H1 (cell line): ENCODE measurements at regions not wholly inside any gene's neighbourhood (a gene's known extent, or its start where the extent isn't known, plus 50 kb on each side); places are given as distances from the start of the nearest gene placed in this dataset.

Experiments
- CTCF ChIA-PET: fragments of 300-600 bp; sonication (Branson Sonifier 250); formaldehyde crosslinking; loops from one replicate; lab custom pipeline; 2021; ENCODE audit not compliant: partially characterized antibody; lab: Charles Lee
- POLR2A ChIA-PET: fragments of 300-600 bp; sonication (Branson Sonifier 250); formaldehyde crosslinking; loops from one replicate; lab custom pipeline; 2021; ENCODE audit warnings: inconsistent platforms; ENCODE audit not compliant: partially characterized antibody; lab: Charles Lee
- DNase-seq, 2 experiments: peaks; one replicate each; pipeline versions ENCODE4 v3.0.0 to v3.0.0-alpha.2; 2010 to 2022; ENCODE audit warnings: low spot score in 2 of 2, low read depth in 1 of 2, mixed read lengths in 1 of 2
- FAIRE-seq: peaks from 2 replicates; lab custom pipeline; 2011; peaks lifted over from hg19 to GRCh38; lab: Jason Lieb, UNC
- H2AFZ ChIP-seq: 2 replicates; pipeline ENCODE4 v1.8.1; 2012; ENCODE audit warnings: low read length, inconsistent platforms
- H2AK5ac ChIP-seq: 2 replicates; pipeline ENCODE4 v1.6.1; 2013; ENCODE audit warnings: low read depth, low read length
- H2BK120ac ChIP-seq: replicated peaks from 2 replicates; pipeline ENCODE3; 2013; ENCODE audit warnings: low read depth, low read length, inconsistent platforms
- H2BK12ac ChIP-seq: 2 replicates; pipeline ENCODE4 v1.6.1; 2013; ENCODE audit warnings: low read depth, low read length
- H2BK15ac ChIP-seq: 2 replicates; pipeline ENCODE4 v1.6.1; 2013; ENCODE audit warnings: low read length
- H2BK20ac ChIP-seq: 2 replicates; pipeline ENCODE4 v1.6.1; 2013; ENCODE audit warnings: low read length
- H2BK5ac ChIP-seq: 2 replicates; pipeline ENCODE4 v1.6.1; 2013; ENCODE audit warnings: low read depth, low read length
- H3K14ac ChIP-seq: 2 replicates; pipeline ENCODE4 v1.6.1; 2013; ENCODE audit warnings: inconsistent platforms; ENCODE audit not compliant: insufficient read length
- H3K18ac ChIP-seq: 2 replicates; pipeline ENCODE4 v1.6.1; 2013; ENCODE audit warnings: low read length; ENCODE audit errors: extremely low read depth
- H3K23ac ChIP-seq: 2 replicates; pipeline ENCODE4 v1.6.1; 2013; ENCODE audit warnings: inconsistent platforms; ENCODE audit not compliant: insufficient read length
- H3K23me2 ChIP-seq: 2 replicates; pipeline ENCODE4 v1.6.1; 2013; ENCODE audit warnings: low read depth, low read length
- H3K27ac ChIP-seq: 2 replicates; pipeline ENCODE4 v1.6.1; 2011; ENCODE audit warnings: low read depth, low read length, inconsistent platforms
- H3K27me3 ChIP-seq, 4 experiments: replicated peaks in 1 of 4; 1 replicate in 1 of 4; 2 replicates in 3 of 4; pipeline versions ENCODE4 v1.6.1 to v1.8.1; 2011 to 2013; ENCODE audit warnings: low read length in 3 of 4, mild to moderate bottlenecking in 3 of 4, inconsistent platforms in 2 of 4, mixed read lengths in 2 of 4, moderate library complexity in 1 of 4; ENCODE audit not compliant: control insufficient read depth in 3 of 4, insufficient read depth in 3 of 4; ENCODE audit errors: extremely low read depth in 1 of 4
- H3K36me3 ChIP-seq, 4 experiments: 2 replicates each; pipeline versions ENCODE4 v1.6.1 to v1.8.1; 2011 to 2013; ENCODE audit warnings: mild to moderate bottlenecking in 4 of 4, low read length in 3 of 4, moderate library complexity in 2 of 4, control low read depth in 1 of 4, inconsistent platforms in 1 of 4; ENCODE audit not compliant: insufficient read depth in 4 of 4, control insufficient read depth in 2 of 4
- H3K4ac ChIP-seq: replicated peaks from 2 replicates; pipeline ENCODE3; 2013; ENCODE audit warnings: low read length, low read depth, mixed read lengths, inconsistent platforms; ENCODE audit not compliant: insufficient read length
- H3K4me1 ChIP-seq, 4 experiments: replicated peaks in 1 of 4; 1 replicate in 1 of 4; 2 replicates in 3 of 4; pipeline versions ENCODE4 v1.6.1 to v1.8.1; 2011 to 2013; ENCODE audit warnings: low read length in 3 of 4, inconsistent platforms in 2 of 4, mixed read lengths in 1 of 4; ENCODE audit not compliant: insufficient read depth in 4 of 4, control insufficient read depth in 3 of 4
- H3K4me2 ChIP-seq, 2 experiments: 2 replicates each; pipeline versions ENCODE4 v1.6.1 to v1.8.1; 2011 to 2013; ENCODE audit warnings: low read depth in 2 of 2, low read length in 2 of 2, control low read depth in 1 of 2, inconsistent platforms in 1 of 2, mild to moderate bottlenecking in 1 of 2; ENCODE audit not compliant: insufficient read depth in 1 of 2
- H3K4me3 ChIP-seq, 4 experiments: fragments of 200-600, 300-600 bp in 1 of 4; sonication (generic), shearing (Covaris generic), sonication (Bioruptor Twin) in 1 of 4; 2 replicates each; pipeline versions ENCODE4 v1.5.1 to v1.8.1; 2011 to 2016; ENCODE audit warnings: low read length in 4 of 4, low read depth in 3 of 4, control low read depth in 2 of 4, inconsistent platforms in 2 of 4, mild to moderate bottlenecking in 2 of 4, mixed read lengths in 1 of 4, moderate library complexity in 1 of 4; ENCODE audit not compliant: insufficient read depth in 2 of 4; ENCODE audit errors: extremely low read depth in 1 of 4
- H3K56ac ChIP-seq: replicated peaks from 2 replicates; pipeline ENCODE3; 2013; ENCODE audit warnings: low read depth, mild to moderate bottlenecking, mixed read lengths, low read length, inconsistent platforms; ENCODE audit not compliant: insufficient read length
- H3K79me1 ChIP-seq: 2 replicates; pipeline ENCODE4 v1.6.1; 2013; ENCODE audit warnings: low read depth, low read length, control low read depth
- H3K79me2 ChIP-seq, 2 experiments: 2 replicates each; pipeline versions ENCODE4 v1.6.1 to v1.8.1; 2012 to 2013; ENCODE audit warnings: low read length in 2 of 2, mild to moderate bottlenecking in 2 of 2, inconsistent platforms in 1 of 2; ENCODE audit not compliant: insufficient read depth in 2 of 2, control insufficient read depth in 1 of 2
- H3K9ac ChIP-seq, 4 experiments: replicated peaks in 1 of 4; 1 replicate in 1 of 4; 2 replicates in 3 of 4; pipeline versions ENCODE4 v1.6.1 to v1.8.1; 2011 to 2013; ENCODE audit warnings: low read depth in 3 of 4, low read length in 3 of 4, control low read depth in 2 of 4, mild to moderate bottlenecking in 2 of 4, moderate library complexity in 2 of 4, inconsistent platforms in 1 of 4; ENCODE audit errors: extremely low read depth in 1 of 4
- H3K9me3 ChIP-seq, 2 experiments: 2 replicates each; pipeline versions ENCODE4 v1.6.1 to v1.8.1; 2012 to 2013; ENCODE audit warnings: mild to moderate bottlenecking in 2 of 2, moderate library complexity in 2 of 2, control low read depth in 1 of 2, inconsistent platforms in 1 of 2, low read depth in 1 of 2, low read length in 1 of 2, mixed read lengths in 1 of 2; ENCODE audit not compliant: insufficient read depth in 2 of 2
- H4K20me1 ChIP-seq, 2 experiments: replicated peaks in 1 of 2; 2 replicates each; pipeline versions ENCODE3 to v1.8.1; 2011 to 2013; ENCODE audit warnings: inconsistent platforms in 2 of 2, low read length in 2 of 2, mild to moderate bottlenecking in 1 of 2; ENCODE audit not compliant: insufficient read depth in 2 of 2, control insufficient read depth in 1 of 2
- H4K5ac ChIP-seq: 2 replicates; pipeline ENCODE4 v1.6.1; 2013; ENCODE audit warnings: low read length, low read depth, mixed read lengths, inconsistent platforms; ENCODE audit not compliant: insufficient read length
- H4K8ac ChIP-seq: 2 replicates; pipeline ENCODE4 v1.8.0; 2013; ENCODE audit warnings: mild to moderate bottlenecking, moderate library complexity, low read length, inconsistent platforms; ENCODE audit not compliant: insufficient read depth; ENCODE audit errors: extremely low read depth
- H4K91ac ChIP-seq: replicated peaks from 2 replicates; pipeline ENCODE3; 2013; ENCODE audit warnings: low read length, mixed read lengths, inconsistent platforms; ENCODE audit not compliant: insufficient read length
- BACH1 ChIP-seq: IDR thresholded peaks from 2 replicates; pipeline ENCODE4 v1.6.1; 2012; ENCODE audit warnings: low read length, improper control_type of control experiment
- KDM5A ChIP-seq: fragments of 200-600 bp; IDR thresholded peaks from 2 replicates; pipeline ENCODE4 v1.7.1; 2012; ENCODE audit warnings: mild to moderate bottlenecking, low read length, inconsistent platforms, mixed read lengths
- SIN3A ChIP-seq, 2 experiments: IDR thresholded peaks in 1 of 2; conservative IDR thresholded peaks in 1 of 2; 2 replicates each; pipeline ENCODE4 v1.6.1; 2011 to 2012; ENCODE audit warnings: low read length in 2 of 2, improper control_type of control experiment in 1 of 2, low read depth in 1 of 2, mild to moderate bottlenecking in 1 of 2
- SP1 ChIP-seq: IDR thresholded peaks from 2 replicates; pipeline ENCODE4 v1.6.1; 2011; ENCODE audit warnings: low read depth, low read length
- SRF ChIP-seq: IDR thresholded peaks from 2 replicates; pipeline ENCODE4 v1.6.1; 2011; ENCODE audit warnings: mild to moderate bottlenecking, low read depth, low read length, moderate library complexity
- WGBS, 2 experiments: shearing (Covaris generic) in 1 of 2; methylation state at CpG; one replicate each; pipeline versions ENCODE4 v1.1.6 to v1.1.7; 2013 to 2015; ENCODE audit warnings: low lambda C conversion rate in 2 of 2, mixed read lengths in 2 of 2, inconsistent platforms in 1 of 2, low coverage in 1 of 2, missing lambda C conversion rate in 1 of 2; ENCODE audit not compliant: insufficient replicate concordance in 2 of 2, insufficient coverage in 1 of 2, insufficient read length in 1 of 2; ENCODE audit errors: extremely low coverage in 1 of 2, missing lambda C conversion rate in 1 of 2; 5-methylcytosine and 5-hydroxymethylcytosine counted together
- TF ChIP-seq, protein P1 (sequence below), 3 experiments: IDR thresholded peaks; 1 replicate in 2 of 3; 2 replicates in 1 of 3; pipeline versions ENCODE4 v1.5.1 to v1.6.1; 2011; ENCODE audit warnings: low read length in 3 of 3, mild to moderate bottlenecking in 3 of 3, inconsistent platforms in 2 of 3, low read depth in 1 of 3, moderate library complexity in 1 of 3; ENCODE audit not compliant: insufficient read depth in 1 of 3; ENCODE audit errors: control extremely low read depth in 1 of 3

DNA sequence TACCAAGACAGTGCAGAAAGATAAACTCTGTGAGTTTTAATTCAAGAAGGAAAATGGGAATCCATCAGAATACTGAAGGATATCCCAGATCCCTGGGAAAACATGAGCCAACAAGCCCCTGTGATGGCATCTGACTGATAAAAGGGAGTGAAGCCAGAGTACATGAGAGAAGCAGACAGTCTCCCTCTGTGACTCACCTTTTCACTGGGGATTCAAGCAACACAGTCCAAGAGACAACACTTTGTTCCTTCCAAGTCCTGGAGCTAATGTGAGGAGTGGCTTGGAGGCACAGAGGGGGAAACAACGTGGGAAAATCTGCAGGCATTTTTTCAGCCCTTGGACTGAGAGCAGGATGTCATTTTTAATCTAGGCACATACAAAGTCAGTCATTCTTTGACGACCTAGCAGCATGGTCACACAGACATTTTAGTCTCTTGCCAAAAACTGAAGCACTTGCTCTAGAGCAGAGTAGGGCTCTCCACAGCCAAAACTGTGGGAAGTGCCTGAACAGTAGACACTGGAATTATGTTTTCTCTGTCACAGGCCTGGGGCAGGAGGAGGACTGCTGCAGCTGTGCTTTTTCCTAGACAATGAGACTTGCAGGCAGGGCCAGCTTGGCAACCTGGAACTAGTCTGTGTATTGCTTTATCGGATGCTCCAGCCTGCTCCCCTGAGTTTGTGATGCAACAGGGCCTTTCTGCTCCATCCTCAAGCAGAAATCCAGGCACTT lies 465.0 kb upstream of the GJE1 start:
- ChIA-PET CTCF (no interaction called here), POLR2A (no interaction called here)
- H3K79me1 ChIP-seq = no peaks in the 10 kb centered on the region
- H4K20me1 ChIP-seq = no peaks in the 10 kb centered on the region
- DNase-seq (no peak), FAIRE-seq (no peak)
- no peak overlapping the region for H4K5ac ChIP-seq
- H2BK20ac ChIP-seq = no peak overlapping the region
- no peak overlapping the region for H3K14ac ChIP-seq
- H3K23ac ChIP-seq = no peak overlapping the region
- H2BK5ac ChIP-seq = no peak overlapping the region
- H2AK5ac ChIP-seq = no peak overlapping the region
- TF ChIP-seq SRF (no peak), SIN3A (conservative IDR thresholded peaks at IDR 0.05 in 1 of 2, IDR thresholded peaks at IDR 0.05 in 1 of 2; ENCODE audit: low read depth in 1 of 2, low read length in 2 of 2) (no peak), SP1 (no peak), KDM5A (no peak), BACH1 (no peak)
- TF ChIP-seq, protein P1, sequence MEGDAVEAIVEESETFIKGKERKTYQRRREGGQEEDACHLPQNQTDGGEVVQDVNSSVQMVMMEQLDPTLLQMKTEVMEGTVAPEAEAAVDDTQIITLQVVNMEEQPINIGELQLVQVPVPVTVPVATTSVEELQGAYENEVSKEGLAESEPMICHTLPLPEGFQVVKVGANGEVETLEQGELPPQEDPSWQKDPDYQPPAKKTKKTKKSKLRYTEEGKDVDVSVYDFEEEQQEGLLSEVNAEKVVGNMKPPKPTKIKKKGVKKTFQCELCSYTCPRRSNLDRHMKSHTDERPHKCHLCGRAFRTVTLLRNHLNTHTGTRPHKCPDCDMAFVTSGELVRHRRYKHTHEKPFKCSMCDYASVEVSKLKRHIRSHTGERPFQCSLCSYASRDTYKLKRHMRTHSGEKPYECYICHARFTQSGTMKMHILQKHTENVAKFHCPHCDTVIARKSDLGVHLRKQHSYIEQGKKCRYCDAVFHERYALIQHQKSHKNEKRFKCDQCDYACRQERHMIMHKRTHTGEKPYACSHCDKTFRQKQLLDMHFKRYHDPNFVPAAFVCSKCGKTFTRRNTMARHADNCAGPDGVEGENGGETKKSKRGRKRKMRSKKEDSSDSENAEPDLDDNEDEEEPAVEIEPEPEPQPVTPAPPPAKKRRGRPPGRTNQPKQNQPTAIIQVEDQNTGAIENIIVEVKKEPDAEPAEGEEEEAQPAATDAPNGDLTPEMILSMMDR (IDR thresholded peaks at IDR 0.05; ENCODE audit: control extremely low read depth in 1 of 3, insufficient read depth in 1 of 3, low read depth in 1 of 3, low read length in 3 of 3) = no peak
- no peaks in the 10 kb centered on the region for H3K79me2 ChIP-seq
- no peaks in the 10 kb centered on the region for H3K36me3 ChIP-seq
- H3K9ac ChIP-seq = no peak overlapping the region
- no peak overlapping the region for H2BK120ac ChIP-seq
- H3K4me2 ChIP-seq = no peak overlapping the region
- H2AFZ ChIP-seq = peak overlapping the region; percentile 65; the same call in 1 of the 2 replicates
- no peak overlapping the region for H3K4me3 ChIP-seq
- H3K27ac ChIP-seq = no peak overlapping the region
- H3K18ac ChIP-seq = no peak overlapping the region
- H4K8ac ChIP-seq = 0 out of 2 replicates have a peak overlapping the region, but pooled peaks have one; percentile 29
- WGBS, 2 experiments = 74% methylated on average over 3 of the region's 3 CpGs; no CpG with 5 or more reads in 1 of the 2 experiments
- H3K9me3 ChIP-seq = no peaks in the 10 kb centered on the region
- no peaks in the 10 kb centered on the region for H3K27me3 ChIP-seq
- H2BK12ac ChIP-seq = no peak overlapping the region
- no peak overlapping the region for H4K91ac ChIP-seq
- no peak overlapping the region for H3K4ac ChIP-seq
- H2BK15ac ChIP-seq = no peak overlapping the region
- H3K4me1 ChIP-seq = no peaks in the 10 kb centered on the region
- H3K56ac ChIP-seq = no peak overlapping the region
- no peaks in the 10 kb centered on the region for H3K23me2 ChIP-seq
